K562 (cell line): ENCODE measurements at regions not wholly inside any gene's neighbourhood (a gene's known extent, or its start where the extent isn't known, plus 50 kb on each side); places are given as distances from the start of the nearest gene placed in this dataset.

ENCODE experiments used
- BRD4 ChIP-seq: fragments of 200-600 bp; sonication (generic); IDR thresholded peaks from 2 replicates; pipeline ENCODE4 v1.6.1; 2017; ENCODE audit warnings: inconsistent platforms
- CUX1 ChIP-seq: fragments of 200-800 bp; sonication (Bioruptor generic); IDR thresholded peaks from 2 replicates; pipeline ENCODE4 v1.6.1; 2016; ENCODE audit warnings: missing genetic modification characterization, missing compliant biosample characterization
- E2F6 ChIP-seq, 2 experiments: IDR thresholded peaks; 2 replicates each; pipeline ENCODE4 v1.6.1; 2011; ENCODE audit warnings: borderline replicate concordance in 1 of 2, control low read depth in 1 of 2, low read depth in 1 of 2, low read length in 1 of 2, mild to moderate bottlenecking in 1 of 2, mixed read lengths in 1 of 2, moderate library complexity in 1 of 2; ENCODE audit not compliant: insufficient read depth in 1 of 2, insufficient read length in 1 of 2, poor library complexity in 1 of 2, severe bottlenecking in 1 of 2; ENCODE audit errors: extremely low read depth in 1 of 2
- EZH2 ChIP-seq: IDR thresholded peaks from 2 replicates; pipeline ENCODE4 v1.6.1; 2012; ENCODE audit warnings: low read depth, mild to moderate bottlenecking, inconsistent platforms, low read length, borderline replicate concordance
- POLR2A ChIP-seq: fragments of 450-650 bp; conservative IDR thresholded peaks from 2 replicates; pipeline ENCODE4 v1.6.1; 2016
- TEAD4 ChIP-seq, 2 experiments: sonication (generic) in 1 of 2; formaldehyde crosslinking in 1 of 2; IDR thresholded peaks; 2 replicates each; pipeline versions ENCODE4 v1.6.1 to v1.8.0; 2012 to 2022; ENCODE audit warnings: borderline replicate concordance in 1 of 2, inconsistent platforms in 1 of 2, low read length in 1 of 2, mild to moderate bottlenecking in 1 of 2, missing genetic modification reagents in 1 of 2
- ZBTB7A ChIP-seq: IDR thresholded peaks from 2 replicates; pipeline ENCODE4 v1.6.1; 2011; ENCODE audit warnings: low read depth, mild to moderate bottlenecking, low read length, moderate library complexity, borderline replicate concordance; ENCODE audit not compliant: control insufficient read depth

- TF ChIP-seq TEAD4 (IDR thresholded peaks at IDR 0.05; ENCODE audit: low read length) (no peak), TEAD4 (CRISPR knock-in tag; IDR thresholded peaks at IDR 0.05; ENCODE audit: borderline replicate concordance) (no peak), ZBTB7A (no peak), CUX1 (no peak), E2F6 (IDR thresholded peaks at IDR 0.05; ENCODE audit: borderline replicate concordance in 1 of 2, extremely low read depth in 1 of 2, insufficient read depth in 1 of 2, insufficient read length in 1 of 2, low read depth in 1 of 2, low read length in 1 of 2, poor library complexity in 1 of 2, severe bottlenecking in 1 of 2) (no peak), POLR2A (no peak), EZH2 (no peak), BRD4 (no peak)
Observed at GRCh38 chr6:56724455-56724854, 81.8 kb upstream of the DST start.
